HepG2 (cell line): ENCODE measurements at regions not wholly inside any gene's neighbourhood (a gene's known extent, or its start where the extent isn't known, plus 50 kb on each side); places are given as distances from the start of the nearest gene placed in this dataset.

Source experiments
- ATAC-seq: fragments of 200-7000 bp; cut with Tn5 transposase; 3 replicates; pipeline ENCODE4 v1.9.1; 2020; ENCODE audit warnings: mild to moderate bottlenecking, moderate library complexity
- BruUV-seq: library from RNA; stranded (reverse); fragments of 400-500 nt; replicated peaks from 2 replicates; lab custom pipeline; 2021; lab: Mats Ljungman, UMichigan
- CTCF ChIA-PET: fragments of 300-600 bp; formaldehyde crosslinking; extraction: SDS; loops from one replicate; lab custom pipeline; 2021; ENCODE audit warnings: low total read pairs, inconsistent platforms, low intra/inter-chr PET ratio; lab: Yijun Ruan, JAX
- POLR2A ChIA-PET: fragments of 350-600 bp; sonication (Branson Sonifier 250); formaldehyde crosslinking; loops from one replicate; lab custom pipeline; 2020; ENCODE audit warnings: antibody characterized with exemption, inconsistent platforms; lab: Yijun Ruan, JAX
- DNase-seq: peaks from one replicate; pipeline ENCODE4 v3.0.0-alpha.2; 2015; ENCODE audit warnings: low spot score
- FAIRE-seq: peaks from 3 replicates; lab custom pipeline; 2011; peaks lifted over from hg19 to GRCh38; lab: Jason Lieb, UNC
- H2AFZ ChIP-seq: one replicate; pipeline ENCODE4 v1.6.1; 2011; ENCODE audit warnings: low read length, inconsistent platforms
- H3K27ac ChIP-seq: fragments of 300-600 bp; 3 replicates; pipeline ENCODE4 v1.8.0; 2011; ENCODE audit warnings: mixed run types, mild to moderate bottlenecking, mixed read lengths, low read length, inconsistent platforms; ENCODE audit not compliant: insufficient read depth; ENCODE audit errors: extremely low read length
- H3K27me3 ChIP-seq, 2 experiments: fragments of 200-600 bp in 1 of 2; 2 replicates in 1 of 2; 3 replicates in 1 of 2; pipeline versions ENCODE4 v1.6.0 to v1.8.0; 2011; ENCODE audit warnings: low read length in 2 of 2, mild to moderate bottlenecking in 2 of 2, moderate library complexity in 2 of 2, inconsistent platforms in 1 of 2; ENCODE audit not compliant: insufficient read depth in 2 of 2, control insufficient read depth in 1 of 2
- H3K36me3 ChIP-seq, 2 experiments: fragments of 200-600 bp in 1 of 2; replicated peaks in 1 of 2; 2 replicates in 1 of 2; 3 replicates in 1 of 2; pipeline versions ENCODE4 v1.5.1 to v1.8.0; 2011; ENCODE audit warnings: low read length in 2 of 2, inconsistent platforms in 1 of 2; ENCODE audit not compliant: insufficient read depth in 2 of 2, control insufficient read depth in 1 of 2
- H3K4me1 ChIP-seq: 2 replicates; pipeline ENCODE4 v1.5.1; 2012; ENCODE audit warnings: low read length, inconsistent platforms; ENCODE audit not compliant: insufficient read depth
- H3K4me2 ChIP-seq: 2 replicates; pipeline ENCODE4 v1.6.0; 2011; ENCODE audit warnings: low read depth, low read length, inconsistent platforms
- H3K4me3 ChIP-seq, 3 experiments: fragments of 200-600 bp in 1 of 3; sonication (generic), shearing (Covaris generic) in 1 of 3; replicated peaks in 1 of 3; 2 replicates each; pipeline ENCODE4 v1.5.1; 2011 to 2016; ENCODE audit warnings: low read length in 3 of 3, inconsistent platforms in 2 of 3, low read depth in 2 of 3, mild to moderate bottlenecking in 2 of 3, control low read depth in 1 of 3, mixed read lengths in 1 of 3; ENCODE audit not compliant: insufficient read depth in 1 of 3
- H3K79me2 ChIP-seq: one replicate; pipeline ENCODE4 v1.6.1; 2011; ENCODE audit warnings: low read length, inconsistent platforms; ENCODE audit not compliant: insufficient read depth
- H3K9ac ChIP-seq: 2 replicates; pipeline ENCODE4 v1.6.0; 2011; ENCODE audit warnings: mild to moderate bottlenecking, low read depth, low read length, inconsistent platforms; ENCODE audit not compliant: insufficient read depth
- H3K9me3 ChIP-seq: 2 replicates; pipeline ENCODE4 v1.5.1; 2012; ENCODE audit warnings: mild to moderate bottlenecking, low read length
- H4K20me1 ChIP-seq: 2 replicates; pipeline ENCODE4 v1.6.0; 2011; ENCODE audit warnings: inconsistent platforms, mild to moderate bottlenecking, low read length, moderate library complexity; ENCODE audit not compliant: insufficient read depth
- EED ChIP-seq: sonication (generic); formaldehyde crosslinking; IDR thresholded peaks from 2 replicates; pipeline ENCODE4 v1.5.0; 2020; ENCODE audit warnings: mild to moderate bottlenecking, missing genetic modification reagents
- ESRRA ChIP-seq: sonication (generic); formaldehyde crosslinking; IDR thresholded peaks from 2 replicates; pipeline ENCODE4 v1.5.1; 2020; ENCODE audit warnings: mild to moderate bottlenecking, low read depth, missing genetic modification reagents
- FOXO1 ChIP-seq: sonication (generic); formaldehyde crosslinking; IDR thresholded peaks from 2 replicates; pipeline ENCODE4 v1.4.0; 2020; ENCODE audit warnings: missing genetic modification reagents
- MEF2D ChIP-seq: sonication (generic); formaldehyde crosslinking; IDR thresholded peaks from 2 replicates; pipeline ENCODE4 v1.5.1; 2020; ENCODE audit warnings: mild to moderate bottlenecking, missing genetic modification reagents
- NAIF1 ChIP-seq: sonication (generic); formaldehyde crosslinking; IDR thresholded peaks from 2 replicates; pipeline ENCODE4 v1.5.0; 2020; ENCODE audit warnings: mild to moderate bottlenecking, missing genetic modification reagents, borderline replicate concordance
- PITX1 ChIP-seq: sonication (generic); formaldehyde crosslinking; IDR thresholded peaks from 2 replicates; pipeline ENCODE4 v1.5.1; 2020; ENCODE audit warnings: mild to moderate bottlenecking, missing genetic modification reagents
- SNAI1 ChIP-seq: sonication (generic); formaldehyde crosslinking; IDR thresholded peaks from 2 replicates; pipeline ENCODE4 v1.5.0; 2020; ENCODE audit warnings: mild to moderate bottlenecking, missing genetic modification reagents, borderline replicate concordance
- ZNF737 ChIP-seq: sonication (generic); formaldehyde crosslinking; IDR thresholded peaks from 2 replicates; pipeline ENCODE4 v1.5.0; 2020; ENCODE audit warnings: missing genetic modification reagents, mild to moderate bottlenecking, borderline replicate concordance
- in situ Hi-C: cut with HindIII; loops from 2 replicates; pipeline ENCODE4 v1.10.0; 2017; ENCODE audit warnings: low pct_unique_long_range_greater_than_20kb; ENCODE audit not compliant: extremely low pct_ligation_motif_present
- intact Hi-C: fragments of 100-400 bp; cut with micrococcal nuclease; formaldehyde crosslinking; loops from one replicate; pipeline ENCODE4 v1.10.0; 2022; ENCODE audit not compliant: unreplicated experiment
- TF ChIP-seq, protein P1 (sequence below): IDR thresholded peaks from 2 replicates; pipeline ENCODE4 v1.6.1; 2016; ENCODE audit warnings: low read depth, control low read depth
- TF ChIP-seq, protein P2 (sequence below): sonication (generic); formaldehyde crosslinking; IDR thresholded peaks from 2 replicates; pipeline ENCODE4 v1.5.1; 2020; ENCODE audit warnings: mild to moderate bottlenecking, moderate library complexity, missing genetic modification reagents

DNA sequence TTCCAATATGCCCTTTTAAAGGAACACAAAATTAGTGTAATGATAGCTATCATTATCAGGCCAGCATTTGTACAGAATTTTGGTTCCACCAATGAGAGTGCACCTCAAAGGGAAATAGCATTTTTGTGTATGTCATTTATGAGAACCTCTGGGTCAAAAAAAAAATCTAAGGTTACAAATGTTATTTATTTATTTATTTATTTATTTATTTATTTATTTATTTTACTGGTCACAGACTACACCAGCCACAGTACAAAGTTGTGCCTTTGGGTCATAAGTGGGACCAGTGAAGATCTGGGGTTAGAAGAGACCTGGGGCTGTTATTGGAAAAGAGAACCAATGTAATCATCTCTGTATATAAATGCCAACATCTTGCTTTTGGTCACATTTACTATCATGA lies 523.9 kb downstream of the CETN3 start:
- BruUV-seq = no TSS peak
- POLR2A ChIA-PET = no interaction called here
- DNase-seq (no peak), ATAC-seq (no peak), FAIRE-seq (no peak)
- intact Hi-C loops (no loop called here), in situ Hi-C loops (no loop called here)
- Histone ChIP-seq H3K27ac (no peak overlapping the region), H3K9ac (no peak overlapping the region), H3K9me3 (peaks cover 32% of the 10 kb centered on the region), H3K79me2 (no peaks in the 10 kb centered on the region), H4K20me1 (no peaks in the 10 kb centered on the region), H3K27me3 (no peaks in the 10 kb centered on the region), H2AFZ (no peak overlapping the region), H3K36me3 (no peaks in the 10 kb centered on the region), H3K4me2 (no peak overlapping the region), H3K4me1 (no peaks in the 10 kb centered on the region), H3K4me3 (no peak overlapping the region)
- CTCF ChIA-PET = no interaction called here
- no peak for TF ChIP-seq NAIF1 (CRISPR knock-in tag)
- TF ChIP-seq, protein P1, sequence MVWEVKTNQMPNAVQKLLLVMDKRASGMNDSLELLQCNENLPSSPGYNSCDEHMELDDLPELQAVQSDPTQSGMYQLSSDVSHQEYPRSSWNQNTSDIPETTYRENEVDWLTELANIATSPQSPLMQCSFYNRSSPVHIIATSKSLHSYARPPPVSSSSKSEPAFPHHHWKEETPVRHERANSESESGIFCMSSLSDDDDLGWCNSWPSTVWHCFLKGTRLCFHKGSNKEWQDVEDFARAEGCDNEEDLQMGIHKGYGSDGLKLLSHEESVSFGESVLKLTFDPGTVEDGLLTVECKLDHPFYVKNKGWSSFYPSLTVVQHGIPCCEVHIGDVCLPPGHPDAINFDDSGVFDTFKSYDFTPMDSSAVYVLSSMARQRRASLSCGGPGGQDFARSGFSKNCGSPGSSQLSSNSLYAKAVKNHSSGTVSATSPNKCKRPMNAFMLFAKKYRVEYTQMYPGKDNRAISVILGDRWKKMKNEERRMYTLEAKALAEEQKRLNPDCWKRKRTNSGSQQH (CRISPR knock-in tag) = no peak
- no peak for TF ChIP-seq FOXO1
- TF ChIP-seq EED (CRISPR knock-in tag) = no peak
- TF ChIP-seq ZNF737 (CRISPR knock-in tag) = no peak
- TF ChIP-seq PITX1 (CRISPR knock-in tag) = no peak
- no peak for TF ChIP-seq SNAI1 (CRISPR knock-in tag)
- TF ChIP-seq, protein P2, sequence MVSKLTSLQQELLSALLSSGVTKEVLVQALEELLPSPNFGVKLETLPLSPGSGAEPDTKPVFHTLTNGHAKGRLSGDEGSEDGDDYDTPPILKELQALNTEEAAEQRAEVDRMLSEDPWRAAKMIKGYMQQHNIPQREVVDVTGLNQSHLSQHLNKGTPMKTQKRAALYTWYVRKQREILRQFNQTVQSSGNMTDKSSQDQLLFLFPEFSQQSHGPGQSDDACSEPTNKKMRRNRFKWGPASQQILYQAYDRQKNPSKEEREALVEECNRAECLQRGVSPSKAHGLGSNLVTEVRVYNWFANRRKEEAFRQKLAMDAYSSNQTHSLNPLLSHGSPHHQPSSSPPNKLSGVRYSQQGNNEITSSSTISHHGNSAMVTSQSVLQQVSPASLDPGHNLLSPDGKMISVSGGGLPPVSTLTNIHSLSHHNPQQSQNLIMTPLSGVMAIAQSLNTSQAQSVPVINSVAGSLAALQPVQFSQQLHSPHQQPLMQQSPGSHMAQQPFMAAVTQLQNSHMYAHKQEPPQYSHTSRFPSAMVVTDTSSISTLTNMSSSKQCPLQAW (CRISPR knock-in tag) = no peak
- no peak for TF ChIP-seq ESRRA (CRISPR knock-in tag)
- TF ChIP-seq MEF2D (CRISPR knock-in tag) = no peak
